Testis (tissue), 2 donors: ENCODE measurements at regions not wholly inside any gene's neighbourhood (a gene's known extent, or its start where the extent isn't known, plus 50 kb on each side); places are given as distances from the start of the nearest gene placed in this dataset.

ENCODE experiments used
- DNase-seq: peaks from one replicate; pipeline ENCODE4 v3.0.0-alpha.2; 2019
- H3K27ac ChIP-seq, 2 donors: fragments of 200-600 bp; sonication (generic); one replicate each; pipeline ENCODE4 v1.5.1; 2019
- H3K27me3 ChIP-seq: fragments of 200-600 bp; sonication (generic); one replicate; pipeline ENCODE4 v1.5.1; 2019
- H3K36me3 ChIP-seq: fragments of 200-600 bp; sonication (generic); one replicate; pipeline ENCODE4 v1.5.1; 2017; ENCODE audit warnings: low read depth; ENCODE audit errors: missing control alignments
- H3K4me1 ChIP-seq: fragments of 200-600 bp; sonication (generic); one replicate; pipeline ENCODE4 v1.5.1; 2019
- H3K4me3 ChIP-seq, 2 donors: fragments of 200-600 bp; sonication (generic); one replicate each; pipeline ENCODE4 v1.5.1; 2017 to 2019
- H3K9me3 ChIP-seq: fragments of 200-600 bp; sonication (generic); one replicate; pipeline ENCODE4 v1.5.1; 2017
- POLR2A ChIP-seq: fragments of 450-650 bp; IDR thresholded peaks from one replicate; pipeline ENCODE4 v1.6.1; 2017; ENCODE audit warnings: antibody characterized with exemption, mild to moderate bottlenecking, moderate library complexity
- WGBS, 2 donors: methylation state at CpG; one replicate each; pipeline ENCODE4 v1.1.5; 2018; 5-methylcytosine and 5-hydroxymethylcytosine counted together
- intact Hi-C: fragments of 100-400 bp; cut with DNase I; formaldehyde crosslinking; loops from one replicate; pipeline ENCODE4 v1.15.1; 2023; ENCODE audit warnings: low total_unique reads
- TF ChIP-seq, protein P1 (sequence below), 3 experiments: fragments of 450-650 bp in 2 of 3; fragments of 200-600 bp in 1 of 3; sonication (generic) in 1 of 3; IDR thresholded peaks; one replicate each; pipeline ENCODE4 v1.5.1; 2016 to 2019; ENCODE audit warnings: antibody characterized with exemption in 3 of 3, mild to moderate bottlenecking in 2 of 3, moderate library complexity in 1 of 3

DNA sequence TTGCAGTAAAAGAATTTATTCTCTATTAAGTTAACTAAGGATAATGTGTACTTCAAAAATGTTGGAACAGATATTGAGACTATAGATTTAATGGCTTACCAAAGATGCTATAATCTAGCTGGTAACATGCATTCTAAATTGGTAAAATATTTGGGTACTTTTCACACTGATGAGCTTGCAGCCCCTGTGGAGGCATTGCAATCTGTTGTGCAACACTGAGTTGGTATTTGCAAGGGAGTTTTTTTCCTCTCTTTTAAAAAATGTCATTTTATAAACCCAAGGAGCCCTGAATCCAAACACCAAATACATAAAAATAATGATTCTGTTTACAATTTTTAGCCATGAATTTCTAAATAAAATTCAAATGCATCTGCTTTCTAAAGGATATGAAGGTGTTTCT is 944.8 kb downstream of the DTWD2 start:
- no peak for DNase-seq
- Histone ChIP-seq H3K36me3 (no peaks in the 10 kb centered on the region), H3K9me3 (no peaks in the 10 kb centered on the region), H3K27me3 (no peaks in the 10 kb centered on the region), H3K4me3 (no peak overlapping the region), H3K4me1 (no peaks in the 10 kb centered on the region), H3K27ac (no peak overlapping the region)
- TF ChIP-seq, protein P1, sequence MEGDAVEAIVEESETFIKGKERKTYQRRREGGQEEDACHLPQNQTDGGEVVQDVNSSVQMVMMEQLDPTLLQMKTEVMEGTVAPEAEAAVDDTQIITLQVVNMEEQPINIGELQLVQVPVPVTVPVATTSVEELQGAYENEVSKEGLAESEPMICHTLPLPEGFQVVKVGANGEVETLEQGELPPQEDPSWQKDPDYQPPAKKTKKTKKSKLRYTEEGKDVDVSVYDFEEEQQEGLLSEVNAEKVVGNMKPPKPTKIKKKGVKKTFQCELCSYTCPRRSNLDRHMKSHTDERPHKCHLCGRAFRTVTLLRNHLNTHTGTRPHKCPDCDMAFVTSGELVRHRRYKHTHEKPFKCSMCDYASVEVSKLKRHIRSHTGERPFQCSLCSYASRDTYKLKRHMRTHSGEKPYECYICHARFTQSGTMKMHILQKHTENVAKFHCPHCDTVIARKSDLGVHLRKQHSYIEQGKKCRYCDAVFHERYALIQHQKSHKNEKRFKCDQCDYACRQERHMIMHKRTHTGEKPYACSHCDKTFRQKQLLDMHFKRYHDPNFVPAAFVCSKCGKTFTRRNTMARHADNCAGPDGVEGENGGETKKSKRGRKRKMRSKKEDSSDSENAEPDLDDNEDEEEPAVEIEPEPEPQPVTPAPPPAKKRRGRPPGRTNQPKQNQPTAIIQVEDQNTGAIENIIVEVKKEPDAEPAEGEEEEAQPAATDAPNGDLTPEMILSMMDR (IDR thresholded peaks at IDR 0.05), result no peak
- TF ChIP-seq POLR2A, result no peak
- intact Hi-C loops, result no loop called here

DNA sequence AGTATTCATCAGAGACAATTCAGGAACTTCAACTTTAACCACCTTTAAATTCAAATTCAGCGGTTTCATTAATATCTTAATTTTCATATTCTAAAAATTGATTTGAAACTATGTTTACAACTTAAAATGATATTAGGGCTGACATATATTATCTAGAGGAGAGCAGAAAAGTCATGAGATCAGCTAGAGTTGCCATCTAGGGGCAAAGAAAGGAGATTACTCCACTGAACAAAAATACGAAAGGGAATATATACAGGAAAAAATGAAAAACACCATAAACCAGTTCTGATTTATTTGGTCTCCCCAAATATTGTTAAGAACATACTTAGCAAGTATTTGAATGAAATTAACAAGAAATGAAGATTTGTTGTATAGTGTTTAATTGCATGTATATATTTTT is 946.3 kb downstream of the DTWD2 start:
- Histone ChIP-seq H3K9me3 (no peaks in the 10 kb centered on the region), H3K27ac (no peak overlapping the region), H3K36me3 (no peaks in the 10 kb centered on the region), H3K4me3 (no peak overlapping the region), H3K27me3 (no peaks in the 10 kb centered on the region), H3K4me1 (no peaks in the 10 kb centered on the region)
- 77 to 83% methylated on average over 2 of the region's 2 CpGs for WGBS, 2 donors
- intact Hi-C loops, result no loop called here
- DNase-seq, result no peak
- TF ChIP-seq, protein P1 (IDR thresholded peaks at IDR 0.05), result no peak
- TF ChIP-seq POLR2A, result no peak

DNA sequence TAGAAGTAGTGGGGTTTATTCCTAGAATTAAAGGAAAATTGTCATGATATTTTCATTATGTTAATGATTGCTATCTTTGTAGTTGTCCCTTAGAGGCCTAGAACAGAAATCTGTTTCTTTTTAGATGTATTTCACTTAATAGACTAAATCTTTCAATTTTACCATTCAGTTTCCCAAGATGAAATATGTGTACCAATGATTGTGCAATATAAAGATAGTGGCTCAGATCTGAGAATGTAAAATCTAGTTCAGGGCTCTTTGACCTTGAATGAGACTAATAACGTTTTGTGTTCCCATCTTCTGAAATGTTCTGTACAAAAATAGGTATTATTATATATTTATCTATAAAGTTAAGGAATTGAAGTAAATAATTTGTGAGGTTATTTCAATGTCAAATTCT is 947.9 kb downstream of the DTWD2 start:
- intact Hi-C loops, result no loop called here
- H3K27me3 ChIP-seq, result no peaks in the 10 kb centered on the region
- no peaks in the 10 kb centered on the region for H3K36me3 ChIP-seq
- no peak for DNase-seq
- WGBS, 2 donors, result 28 to 36% methylated on average over 1 of the region's 1 CpG
- H3K27ac ChIP-seq, result no peak overlapping the region
- no peak overlapping the region for H3K4me3 ChIP-seq
- no peak for TF ChIP-seq POLR2A
- TF ChIP-seq, protein P1 (IDR thresholded peaks at IDR 0.05), result no peak
- no peaks in the 10 kb centered on the region for H3K9me3 ChIP-seq
- H3K4me1 ChIP-seq, result no peaks in the 10 kb centered on the region

DNA sequence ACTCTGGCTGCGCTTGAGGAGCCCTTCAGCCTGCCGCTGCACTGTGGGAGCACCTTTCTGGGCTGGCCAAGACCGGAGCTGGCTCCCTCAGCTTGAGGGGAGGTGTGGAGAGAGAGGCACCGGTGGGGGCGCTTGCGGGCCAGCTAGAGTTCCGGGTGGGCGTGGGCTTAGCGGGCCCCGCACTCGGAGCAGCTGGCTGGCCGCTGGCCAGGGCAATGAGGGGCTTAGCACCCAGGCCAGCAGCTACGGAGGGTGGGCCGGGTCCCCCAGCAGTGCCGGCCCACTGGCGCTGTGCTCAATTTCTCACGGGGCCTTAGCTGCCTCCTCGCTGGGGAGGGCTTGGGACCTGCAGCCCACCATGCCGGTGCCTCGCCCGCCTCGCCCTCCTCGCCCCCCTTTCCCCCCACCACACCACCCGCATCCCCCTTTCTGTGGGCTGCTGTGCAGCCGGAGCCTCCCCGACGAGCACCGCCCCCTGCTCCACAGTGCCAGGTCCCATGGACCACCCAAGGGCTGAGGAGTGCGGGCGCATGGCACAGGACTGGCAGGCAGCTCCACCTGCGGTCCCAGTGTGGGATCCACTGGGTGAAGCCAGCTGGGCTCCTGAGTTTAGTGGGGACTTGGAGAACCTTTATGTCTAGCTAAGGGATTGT is 954.5 kb downstream of the DTWD2 start:
- Histone ChIP-seq H3K36me3 (no peaks in the 10 kb centered on the region), H3K4me3 (no peak overlapping the region), H3K9me3 (no peaks in the 10 kb centered on the region), H3K27me3 (no peaks in the 10 kb centered on the region), H3K4me1 (no peaks in the 10 kb centered on the region), H3K27ac (no peak overlapping the region)
- DNase-seq, result no peak
- no peak for TF ChIP-seq POLR2A
- TF ChIP-seq, protein P1 (IDR thresholded peaks at IDR 0.05), result no peak
- 83 to 100% methylated on average over 1 to 31 of the region's 31 CpGs for WGBS, 2 donors
- intact Hi-C loops, result no loop called here

DNA sequence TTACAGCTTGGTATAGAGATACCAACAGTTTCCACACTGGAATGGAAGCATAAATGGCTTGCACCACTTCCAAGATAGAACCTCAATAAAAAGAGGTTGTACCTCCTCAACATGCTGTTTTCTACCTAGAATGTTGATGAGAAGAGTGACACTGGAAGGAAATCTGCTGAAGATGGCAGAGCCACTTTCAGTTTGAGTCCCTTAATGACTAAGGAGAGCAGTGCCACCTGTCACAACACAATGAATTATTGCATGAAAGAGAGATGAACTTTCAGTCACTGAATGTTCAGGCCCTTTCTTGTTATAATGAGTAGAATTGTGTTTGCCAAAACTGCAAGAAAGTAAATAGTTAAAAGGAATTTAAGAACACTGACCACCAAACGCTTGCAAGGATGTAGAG is 958.5 kb downstream of the DTWD2 start:
- H3K4me1 ChIP-seq, result no peaks in the 10 kb centered on the region
- intact Hi-C loops, result no loop called here
- H3K27ac ChIP-seq, result no peak overlapping the region
- no peaks in the 10 kb centered on the region for H3K9me3 ChIP-seq
- TF ChIP-seq POLR2A, result no peak
- TF ChIP-seq, protein P1 (IDR thresholded peaks at IDR 0.05), result no peak
- no peak for DNase-seq
- H3K27me3 ChIP-seq, result no peaks in the 10 kb centered on the region
- 68 to 86% methylated on average over 1 of the region's 1 CpG for WGBS, 2 donors
- no peaks in the 10 kb centered on the region for H3K36me3 ChIP-seq
- no peak overlapping the region for H3K4me3 ChIP-seq
